Kidney (tissue), 13 donors: ENCODE measurements at regions not wholly inside any gene's neighbourhood (a gene's known extent, or its start where the extent isn't known, plus 50 kb on each side); places are given as distances from the start of the nearest gene placed in this dataset.

Source experiments
- DNase-seq, 5 donors: peaks; one replicate each; pipeline ENCODE4 v3.0.0-alpha.2; 2013 to 2020
- FAIRE-seq: peaks from 2 replicates; lab custom pipeline; 2012; peaks lifted over from hg19 to GRCh38; lab: Jason Lieb, UNC
- H3K27ac ChIP-seq, 2 donors: one replicate each; pipeline ENCODE4 v1.7.0; 2013; ENCODE audit warnings: low read depth in 2 of 2, low read length in 2 of 2, inconsistent platforms in 1 of 2
- H3K27me3 ChIP-seq: one replicate; pipeline ENCODE4 v1.7.1; 2013; ENCODE audit warnings: low read length, inconsistent platforms; ENCODE audit not compliant: control insufficient read depth, insufficient read depth
- H3K36me3 ChIP-seq, 3 donors: one replicate each; pipeline versions ENCODE4 v1.7.0 to v1.7.1; 2013; ENCODE audit warnings: low read length in 3 of 3, control low read depth in 1 of 3, inconsistent platforms in 1 of 3; ENCODE audit not compliant: insufficient read depth in 3 of 3, control insufficient read depth in 2 of 3
- H3K4me1 ChIP-seq, 3 donors: one replicate each; pipeline versions ENCODE4 v1.7.0 to v1.7.1; 2013; ENCODE audit warnings: low read length in 3 of 3, inconsistent platforms in 1 of 3, low read depth in 1 of 3; ENCODE audit not compliant: control insufficient read depth in 2 of 3, insufficient read depth in 2 of 3
- H3K4me3 ChIP-seq, 3 donors: one replicate each; pipeline versions ENCODE4 v1.7.0 to v1.8.1; 2013; ENCODE audit warnings: low read length in 3 of 3, control low read depth in 1 of 3, inconsistent platforms in 1 of 3
- H3K9ac ChIP-seq, 3 donors: one replicate each; pipeline versions ENCODE4 v1.7.0 to v1.7.1; 2013; ENCODE audit warnings: low read length in 3 of 3, control low read depth in 1 of 3, inconsistent platforms in 1 of 3
- H3K9me3 ChIP-seq, 3 donors: one replicate each; pipeline versions ENCODE4 v1.7.0 to v1.7.1; 2013; ENCODE audit warnings: low read length in 3 of 3, control low read depth in 1 of 3, inconsistent platforms in 1 of 3; ENCODE audit not compliant: control insufficient read depth in 2 of 3, insufficient read depth in 1 of 3
- intact Hi-C: fragments of 100-400 bp; cut with DNase I; formaldehyde crosslinking; loops from one replicate; pipeline ENCODE4 v1.11.1; 2022
- TF ChIP-seq, protein P1 (sequence below): IDR thresholded peaks from 3 replicates; pipeline ENCODE4 v1.5.1; 2012; ENCODE audit warnings: mild to moderate bottlenecking, moderate library complexity, borderline replicate concordance; ENCODE audit not compliant: insufficient read depth; ENCODE audit errors: extremely low read depth
- donor health status: control.
- donor health status: control.
- donor health status: control.
- donor health status: control.
- donor health status: control.
- donor health status: DM: yes; HTN: yes; CAD: no.
- donor health status: Normal renal cell carcinoma (clear cell type).

DNA sequence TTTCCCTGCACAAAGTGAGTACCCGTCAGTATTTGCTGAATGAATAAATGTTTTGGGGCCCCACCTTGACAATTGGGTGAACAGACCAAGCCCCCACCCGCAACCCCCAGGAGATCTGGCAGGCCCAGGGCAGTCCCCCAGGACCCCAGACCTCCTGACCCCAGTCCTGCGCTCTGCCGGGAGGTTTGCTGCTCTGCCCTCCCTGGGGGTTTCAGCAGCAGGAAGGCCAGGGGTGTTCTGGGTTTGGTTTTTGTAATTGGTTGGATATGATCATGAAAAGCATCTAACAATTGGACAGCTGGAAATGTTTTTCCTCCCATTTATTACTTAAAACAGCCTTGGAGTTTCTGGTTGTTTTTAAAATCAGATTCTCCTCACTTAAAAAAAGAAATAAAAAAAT, 193.8 kb downstream of the URI1 start:
- intact Hi-C loops, result no loop called here
- DNase-seq, result peak in 1 of 5 donors; percentile 42
- TF ChIP-seq, protein P1, sequence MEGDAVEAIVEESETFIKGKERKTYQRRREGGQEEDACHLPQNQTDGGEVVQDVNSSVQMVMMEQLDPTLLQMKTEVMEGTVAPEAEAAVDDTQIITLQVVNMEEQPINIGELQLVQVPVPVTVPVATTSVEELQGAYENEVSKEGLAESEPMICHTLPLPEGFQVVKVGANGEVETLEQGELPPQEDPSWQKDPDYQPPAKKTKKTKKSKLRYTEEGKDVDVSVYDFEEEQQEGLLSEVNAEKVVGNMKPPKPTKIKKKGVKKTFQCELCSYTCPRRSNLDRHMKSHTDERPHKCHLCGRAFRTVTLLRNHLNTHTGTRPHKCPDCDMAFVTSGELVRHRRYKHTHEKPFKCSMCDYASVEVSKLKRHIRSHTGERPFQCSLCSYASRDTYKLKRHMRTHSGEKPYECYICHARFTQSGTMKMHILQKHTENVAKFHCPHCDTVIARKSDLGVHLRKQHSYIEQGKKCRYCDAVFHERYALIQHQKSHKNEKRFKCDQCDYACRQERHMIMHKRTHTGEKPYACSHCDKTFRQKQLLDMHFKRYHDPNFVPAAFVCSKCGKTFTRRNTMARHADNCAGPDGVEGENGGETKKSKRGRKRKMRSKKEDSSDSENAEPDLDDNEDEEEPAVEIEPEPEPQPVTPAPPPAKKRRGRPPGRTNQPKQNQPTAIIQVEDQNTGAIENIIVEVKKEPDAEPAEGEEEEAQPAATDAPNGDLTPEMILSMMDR, result no peak
- FAIRE-seq, result no peak
- Histone ChIP-seq H3K27ac (no peak overlapping the region), H3K27me3 (no peaks in the 10 kb centered on the region), H3K4me3 (no peak overlapping the region), H3K9ac (no peak overlapping the region), H3K9me3 (no peaks in the 10 kb centered on the region), H3K36me3 (no peaks in the 10 kb centered on the region), H3K4me1 (no peaks in the 10 kb centered on the region)

DNA sequence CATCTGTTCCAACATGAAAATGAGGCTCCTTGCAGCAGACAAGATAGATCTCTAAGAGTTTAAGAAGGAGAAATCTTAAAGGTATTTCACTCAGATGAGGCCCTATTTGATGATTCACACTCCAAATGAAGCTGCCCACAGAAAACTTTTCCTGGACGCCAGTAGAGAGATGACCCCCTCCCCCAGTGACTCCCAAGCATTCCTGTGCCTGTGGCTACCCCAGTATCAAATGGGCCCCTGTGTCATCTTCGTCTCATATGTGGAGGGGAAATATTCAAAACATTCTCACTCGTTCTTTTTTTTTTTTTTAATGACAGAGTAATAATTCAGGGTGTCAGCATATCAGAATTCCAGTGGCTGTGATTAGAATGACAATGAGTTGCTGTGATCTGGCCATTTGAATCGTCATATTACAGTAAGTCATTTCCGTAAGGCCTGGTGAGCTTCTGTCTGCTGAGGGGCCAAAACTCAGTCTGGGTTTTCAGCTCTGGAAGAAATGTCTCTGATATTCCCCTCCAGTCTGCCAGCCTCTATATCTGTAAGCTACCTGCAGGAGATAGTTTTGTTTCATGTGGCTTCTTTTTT, 194.7 kb downstream of the URI1 start:
- Histone ChIP-seq H3K4me3 (no peak overlapping the region), H3K27ac (no peak overlapping the region), H3K9me3 (no peaks in the 10 kb centered on the region), H3K4me1 (no peaks in the 10 kb centered on the region), H3K36me3 (no peaks in the 10 kb centered on the region), H3K27me3 (no peaks in the 10 kb centered on the region), H3K9ac (no peak overlapping the region)
- intact Hi-C loops, result no loop called here
- FAIRE-seq (no peak), DNase-seq (no peak)
- TF ChIP-seq, protein P1, result no peak

DNA sequence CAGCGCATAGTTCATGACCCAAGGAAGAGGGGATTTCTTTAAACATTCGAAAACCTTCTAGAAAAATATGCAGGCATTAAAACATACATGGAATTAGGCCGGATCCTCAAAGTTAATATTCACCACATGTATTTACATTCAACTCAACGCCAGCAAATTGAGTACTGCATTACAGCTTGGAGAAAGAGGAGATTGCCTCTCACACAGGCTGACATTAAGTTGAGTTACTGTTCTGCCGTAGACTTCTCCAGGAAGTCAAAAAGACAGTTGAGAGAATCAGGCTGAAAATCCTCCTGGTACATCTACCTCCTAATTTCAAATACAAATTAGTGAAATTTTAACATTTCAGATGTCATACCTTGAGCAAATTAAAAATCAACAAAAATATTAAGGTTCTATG, 195.7 kb downstream of the URI1 start:
- intact Hi-C loops, result no loop called here
- FAIRE-seq, result no peak
- no peak overlapping the region for H3K4me3 ChIP-seq
- H3K9ac ChIP-seq, result no peak overlapping the region
- DNase-seq, result peak in 2 of 5 donors; percentile 22 to 26
- H3K36me3 ChIP-seq, result no peaks in the 10 kb centered on the region
- H3K4me1 ChIP-seq, result no peaks in the 10 kb centered on the region
- TF ChIP-seq, protein P1, result no peak
- no peak overlapping the region for H3K27ac ChIP-seq
- H3K27me3 ChIP-seq, result no peaks in the 10 kb centered on the region
- no peaks in the 10 kb centered on the region for H3K9me3 ChIP-seq

DNA sequence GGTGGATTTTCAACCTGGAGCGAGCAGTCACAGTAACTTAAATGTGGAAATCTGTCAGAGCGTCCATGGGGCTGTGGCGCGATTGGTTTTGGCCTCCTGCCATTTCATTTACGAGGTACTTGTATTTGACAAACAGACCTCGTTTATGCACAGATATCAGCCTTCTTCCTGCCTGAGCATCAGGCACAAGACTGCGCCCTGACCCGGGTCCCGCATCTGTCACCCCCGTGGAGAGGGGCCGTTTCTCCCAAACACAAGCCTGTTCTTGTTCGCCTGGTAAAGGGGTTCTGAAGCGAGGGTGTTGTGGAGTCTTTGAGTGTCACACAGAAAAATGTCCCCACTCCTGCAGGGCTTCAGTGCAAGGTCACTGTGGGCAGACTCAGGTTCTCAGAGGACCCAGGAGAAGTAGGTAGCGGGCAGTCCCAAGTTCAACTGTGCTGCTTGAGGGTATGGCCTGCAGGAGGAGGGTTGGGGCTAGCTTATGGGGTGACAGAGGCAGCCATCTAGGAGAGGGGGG, 202.3 kb downstream of the URI1 start:
- no peak overlapping the region for H3K9ac ChIP-seq
- TF ChIP-seq, protein P1, result no peak
- H3K27me3 ChIP-seq, result no peaks in the 10 kb centered on the region
- H3K4me3 ChIP-seq, result no peak overlapping the region
- no peak for FAIRE-seq
- no peaks in the 10 kb centered on the region for H3K4me1 ChIP-seq
- H3K27ac ChIP-seq, result no peak overlapping the region
- H3K9me3 ChIP-seq, result no peaks in the 10 kb centered on the region
- intact Hi-C loops, result no loop called here
- no peaks in the 10 kb centered on the region for H3K36me3 ChIP-seq
- no peak for DNase-seq
